Activated naive CD4-positive, alpha-beta T cell (primary cell): ENCODE measurements at regions not wholly inside any gene's neighbourhood (a gene's known extent, or its start where the extent isn't known, plus 50 kb on each side); places are given as distances from the start of the nearest gene placed in this dataset.
"Not testable (repeated sequence)": the region's sequence is repeated elsewhere in the genome, so short reads cannot be mapped to it uniquely, and the experiment has no call there.

Experiments used
- DNase-seq, 4 experiments: peaks; one replicate each; lab custom pipeline; 2025; lab: John Stamatoyannopoulos, UW

GRCh38 chr2:129203331-129203730 is 776.1 kb upstream of the RAB6C start:
- DNase-seq, result no peak

- not testable (repeated sequence) for DNase-seq
Measured at GRCh38 chr2:129204581-129204980, 774.9 kb upstream of the RAB6C start.

- no peak for DNase-seq
Measured at GRCh38 chr2:129205176-129205575, 774.3 kb upstream of the RAB6C start.

- DNase-seq, result no peak
Measured at GRCh38 chr2:129205766-129206165, 773.7 kb upstream of the RAB6C start.

GRCh38 chr2:129212299-129212958 is 767.0 kb upstream of the RAB6C start:
- DNase-seq, result no peak

GRCh38 chr2:129224022-129224421 is 755.4 kb upstream of the RAB6C start:
- no peak for DNase-seq

- no peak for DNase-seq
Measured at GRCh38 chr2:129224486-129224885, 755.0 kb upstream of the RAB6C start.

GRCh38 chr2:129229196-129229595 is 750.3 kb upstream of the RAB6C start:
- DNase-seq, result no peak

GRCh38 chr2:129229830-129230441 is 749.5 kb upstream of the RAB6C start:
- no peak for DNase-seq

- DNase-seq, result no peak
Measured at GRCh38 chr2:129231924-129232323, 747.5 kb upstream of the RAB6C start.

GRCh38 chr2:129233166-129233565 is 746.3 kb upstream of the RAB6C start:
- DNase-seq, result no peak

- no peak for DNase-seq
Measured at GRCh38 chr2:129233751-129234406, 745.6 kb upstream of the RAB6C start.

- no peak for DNase-seq
Measured at GRCh38 chr2:129236601-129237000, 742.9 kb upstream of the RAB6C start.

- DNase-seq, result no peak
Measured at GRCh38 chr2:129237966-129238725, 741.3 kb upstream of the RAB6C start.

- no peak for DNase-seq
Measured at GRCh38 chr2:129239141-129239540, 740.3 kb upstream of the RAB6C start.

GRCh38 chr2:129240061-129240460 is 739.4 kb upstream of the RAB6C start:
- no peak for DNase-seq

- no peak for DNase-seq
Measured at GRCh38 chr2:129242269-129242668, 737.2 kb upstream of the RAB6C start.

- DNase-seq, result no peak
Measured at GRCh38 chr2:129247751-129248150, 731.7 kb upstream of the RAB6C start.

GRCh38 chr2:129248198-129248597 is 731.3 kb upstream of the RAB6C start:
- DNase-seq, result no peak

- DNase-seq, result no peak
Measured at GRCh38 chr2:129252781-129253460, 726.5 kb upstream of the RAB6C start.

- no peak for DNase-seq
Measured at GRCh38 chr2:129253461-129253812, 726.0 kb upstream of the RAB6C start.

GRCh38 chr2:129254718-129255117 is 724.7 kb upstream of the RAB6C start:
- DNase-seq, result no peak
